ENCODE measurements at regions not wholly inside any gene's neighbourhood (a gene's known extent, or its start where the extent isn't known, plus 50 kb on each side); places are given as distances from the start of the nearest gene placed in this dataset.
"Not testable (repeated sequence)": the region's sequence is repeated elsewhere in the genome, so short reads cannot be mapped to it uniquely, and the experiment has no call there.

DNA sequence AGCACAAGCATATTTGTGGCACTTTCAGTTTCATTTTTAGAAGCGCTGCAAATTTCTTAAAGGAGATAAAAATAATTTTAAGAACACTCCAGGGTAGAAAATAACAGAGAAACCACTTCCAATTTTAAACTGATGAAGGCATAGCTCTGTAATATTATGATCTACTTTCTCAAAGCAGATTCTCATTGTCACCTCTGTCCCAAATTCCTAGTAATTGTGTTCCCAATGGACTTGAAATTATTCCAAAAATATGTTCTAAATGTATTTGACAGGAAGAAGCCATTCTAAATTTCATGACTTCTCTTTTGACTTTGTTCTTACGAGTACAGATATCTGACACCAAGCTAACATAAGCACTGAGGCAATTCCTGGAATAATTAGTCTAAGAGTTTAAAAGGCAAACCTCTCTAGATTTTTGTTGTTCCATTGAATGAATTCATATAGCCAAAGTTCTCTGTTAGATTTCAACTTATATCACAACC, 140.2 kb upstream of the CARMIL1 start:
- in situ Hi-C loops (cut with MboI; ENCODE audit: low pct_unique_long_range_greater_than_20kb, low sequenced_read_pairs), result no loop called here
- no peak for DNase-seq

DNA sequence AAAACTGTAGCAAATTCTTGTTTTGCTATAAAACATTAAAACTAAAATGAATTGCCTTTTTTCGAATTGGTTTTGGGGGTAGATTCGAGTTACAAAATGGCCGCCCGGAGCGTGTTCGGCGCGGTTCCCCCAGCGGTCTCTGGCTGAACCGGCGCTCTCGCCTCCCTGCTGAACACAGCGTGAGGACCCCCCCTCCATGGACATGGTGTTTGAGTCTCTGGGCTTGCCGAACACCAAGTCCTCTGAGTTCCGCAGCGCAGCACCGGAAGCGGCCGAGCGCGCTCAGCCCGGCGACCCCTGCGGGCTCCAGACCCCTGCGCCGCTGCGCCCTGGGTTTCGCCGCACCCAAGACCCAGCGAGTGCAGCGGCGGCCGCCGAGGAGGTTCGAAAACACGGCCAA, 139.6 kb upstream of the CARMIL1 start:
- DNase-seq; in situ Hi-C loops (cut with MboI; ENCODE audit: low pct_unique_long_range_greater_than_20kb, low sequenced_read_pairs): not testable (repeated sequence)

DNA sequence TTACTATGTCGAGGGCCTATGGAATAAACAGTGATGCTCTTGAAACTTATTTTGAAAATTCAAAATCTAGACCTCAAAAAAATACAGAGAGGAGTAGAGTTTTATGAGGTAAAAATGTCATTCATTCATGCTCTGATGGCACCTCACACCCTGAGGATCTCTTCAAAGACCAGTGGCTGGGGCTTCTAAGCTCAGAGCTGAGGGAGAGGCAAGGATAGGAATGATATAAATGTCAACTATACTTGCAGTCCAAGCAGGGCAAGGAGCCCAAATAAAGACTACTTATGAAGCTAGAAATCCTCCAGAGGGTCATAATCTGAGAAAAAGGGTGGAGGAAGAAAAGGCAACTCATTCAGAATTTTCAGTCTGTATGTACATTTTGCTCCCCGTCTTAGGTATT, 136.7 kb upstream of the CARMIL1 start:
- DNase-seq, result no peak
- in situ Hi-C loops (cut with MboI; ENCODE audit: low pct_unique_long_range_greater_than_20kb, low sequenced_read_pairs), result no loop called here

DNA sequence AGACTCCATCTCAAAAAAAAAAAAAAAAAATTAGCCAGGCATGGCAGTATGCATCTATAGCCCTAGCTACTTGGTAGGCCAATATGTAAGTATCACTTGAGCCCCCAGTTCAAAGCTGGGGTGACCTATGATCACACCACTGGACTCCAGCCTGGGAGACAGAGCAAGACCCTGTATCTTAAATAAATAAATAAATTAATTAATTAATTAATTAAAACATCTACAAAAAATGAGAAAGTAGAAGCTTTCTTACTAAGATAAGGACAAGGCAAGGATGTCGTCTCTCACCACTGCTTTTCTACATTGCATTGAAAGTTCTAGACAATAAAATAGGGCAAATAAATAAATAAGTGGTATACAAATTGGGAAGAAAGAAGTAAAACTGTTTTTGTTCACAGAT, 134.3 kb upstream of the CARMIL1 start:
- in situ Hi-C loops (cut with MboI; ENCODE audit: low pct_unique_long_range_greater_than_20kb, low sequenced_read_pairs), result no loop called here
- no peak for DNase-seq

DNA sequence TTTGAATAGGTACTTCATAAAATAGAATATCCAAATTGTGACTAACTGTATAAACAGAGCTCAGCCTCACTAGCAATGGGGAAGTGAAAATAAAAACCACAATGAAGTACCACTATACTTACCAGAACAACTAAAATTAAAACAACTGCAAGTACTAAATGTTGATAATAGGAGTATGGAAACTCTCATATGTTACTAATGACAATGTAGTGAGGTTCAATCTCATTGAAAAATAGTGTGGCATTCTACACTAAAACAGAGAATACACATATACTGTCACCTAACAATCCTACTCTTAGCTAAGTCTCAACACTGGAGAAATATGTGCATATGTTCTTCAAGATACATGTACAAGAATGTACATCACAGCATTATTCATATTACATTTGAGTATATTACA, 132.0 kb upstream of the CARMIL1 start:
- in situ Hi-C loops (cut with MboI; ENCODE audit: low pct_unique_long_range_greater_than_20kb, low sequenced_read_pairs), result no loop called here
- peak; percentile 44 for DNase-seq

DNA sequence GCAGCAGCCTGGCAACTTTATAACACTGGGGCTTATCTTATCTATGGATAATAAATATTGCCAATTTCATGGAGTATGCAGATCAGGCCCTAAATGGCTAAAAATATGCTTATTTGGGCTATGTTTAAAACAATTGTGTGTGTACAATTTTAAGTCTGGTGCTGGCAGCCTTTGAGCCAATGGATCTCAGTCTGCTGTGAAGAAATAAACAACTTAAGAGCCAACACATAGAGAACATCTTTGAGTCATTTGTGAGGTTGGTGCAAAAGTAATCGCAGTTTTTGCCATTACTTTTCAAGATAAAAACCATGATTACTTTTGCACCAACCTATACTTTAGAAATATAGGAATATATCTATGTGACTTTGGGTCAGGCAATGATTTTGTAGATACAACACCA, 129.1 kb upstream of the CARMIL1 start:
- DNase-seq, result no peak
- in situ Hi-C loops (cut with MboI; ENCODE audit: low pct_unique_long_range_greater_than_20kb, low sequenced_read_pairs), result no loop called here

DNA sequence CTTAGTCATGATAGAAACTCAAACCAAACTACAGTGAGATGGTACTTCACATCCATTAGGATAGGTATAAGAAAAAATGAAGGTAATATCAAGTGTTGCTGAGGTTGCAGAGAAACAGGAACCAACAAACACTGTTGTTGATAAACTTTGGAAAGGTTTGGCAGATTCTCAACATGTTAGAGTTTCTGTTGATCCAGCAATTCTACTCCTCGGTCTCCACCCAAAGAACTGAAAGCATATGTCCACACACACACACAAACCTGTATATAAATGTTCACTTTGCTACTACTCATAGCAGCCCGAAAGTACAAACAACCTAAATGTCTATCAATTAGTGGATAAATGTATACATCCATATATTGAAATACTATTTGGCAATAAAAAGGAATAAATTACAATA, 128.3 kb upstream of the CARMIL1 start:
- no peak for DNase-seq
- in situ Hi-C loops (cut with MboI; ENCODE audit: low pct_unique_long_range_greater_than_20kb, low sequenced_read_pairs), result no loop called here

DNA sequence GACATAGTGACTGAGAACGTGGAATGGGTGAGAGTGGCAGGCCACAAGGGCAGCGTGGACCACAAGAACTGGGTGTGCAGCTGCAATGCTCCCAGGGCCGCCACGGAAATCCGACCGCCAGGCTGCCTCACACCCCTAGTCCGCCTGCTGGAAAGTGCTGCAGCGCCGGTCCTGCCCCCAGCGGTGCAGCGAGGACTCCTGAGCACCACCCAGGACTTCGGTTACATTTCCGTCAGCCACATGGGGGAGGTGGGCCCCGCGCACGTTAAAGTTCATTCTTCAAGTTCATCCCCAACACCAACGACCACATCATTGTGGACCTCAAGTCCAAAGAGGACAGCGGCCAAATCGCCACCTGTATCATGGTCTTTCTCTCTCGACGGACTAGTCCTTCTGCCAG, 126.1 kb upstream of the CARMIL1 start:
- no peak for DNase-seq
- in situ Hi-C loops (cut with MboI; ENCODE audit: low pct_unique_long_range_greater_than_20kb, low sequenced_read_pairs), result no loop called here

DNA sequence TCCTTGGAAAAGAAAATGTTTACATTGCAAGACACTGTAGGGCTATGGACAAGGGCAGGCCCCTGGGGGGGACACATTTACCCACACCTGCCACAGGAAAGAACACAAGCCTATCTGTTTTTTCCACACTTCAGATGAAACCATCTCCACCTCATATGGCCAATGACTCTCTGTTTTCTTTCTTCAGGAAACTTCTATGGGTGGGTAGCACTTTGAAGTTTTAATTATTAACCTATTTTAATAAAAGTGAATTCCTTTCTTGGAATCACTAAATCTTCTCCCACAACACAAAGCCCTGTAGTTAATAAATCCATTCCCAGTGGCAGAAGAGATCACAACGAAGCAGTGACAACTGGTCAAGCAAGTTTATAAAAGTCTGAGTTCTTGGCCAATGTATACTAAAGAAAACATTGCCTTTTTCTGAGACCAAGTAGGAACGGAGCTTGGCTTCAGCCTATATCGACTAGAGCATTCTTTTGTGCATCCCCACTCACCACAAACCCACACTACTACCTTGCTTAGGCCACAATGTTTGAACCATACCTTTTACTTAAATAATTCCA, 125.1 kb upstream of the CARMIL1 start:
- in situ Hi-C loops (cut with MboI; ENCODE audit: low pct_unique_long_range_greater_than_20kb, low sequenced_read_pairs), result no loop called here

DNA sequence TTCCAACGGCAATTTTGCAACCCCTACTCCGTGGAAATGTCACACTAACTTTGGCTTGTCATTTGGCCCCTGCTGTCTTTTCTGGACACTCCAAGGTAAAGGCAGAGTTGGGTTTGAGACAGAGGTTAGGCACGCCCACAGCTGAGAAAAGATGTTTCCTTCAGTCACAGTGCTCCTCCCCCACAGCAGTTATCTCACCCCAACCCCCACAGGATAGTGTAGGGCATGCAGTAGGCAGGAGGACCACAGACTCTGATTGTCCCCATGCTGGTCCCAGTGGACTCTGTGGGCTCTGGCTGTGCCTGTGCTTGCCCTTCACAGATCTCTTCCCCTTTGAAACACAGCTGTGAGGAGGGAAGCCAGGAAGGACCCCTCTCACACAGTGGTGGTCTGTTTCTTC, 124.0 kb upstream of the CARMIL1 start:
- in situ Hi-C loops (cut with MboI; ENCODE audit: low pct_unique_long_range_greater_than_20kb, low sequenced_read_pairs), result no loop called here

More for the DNA sequence above, 125.1 kb upstream of the CARMIL1 start:
- DNase-seq, result no peak

DNA sequence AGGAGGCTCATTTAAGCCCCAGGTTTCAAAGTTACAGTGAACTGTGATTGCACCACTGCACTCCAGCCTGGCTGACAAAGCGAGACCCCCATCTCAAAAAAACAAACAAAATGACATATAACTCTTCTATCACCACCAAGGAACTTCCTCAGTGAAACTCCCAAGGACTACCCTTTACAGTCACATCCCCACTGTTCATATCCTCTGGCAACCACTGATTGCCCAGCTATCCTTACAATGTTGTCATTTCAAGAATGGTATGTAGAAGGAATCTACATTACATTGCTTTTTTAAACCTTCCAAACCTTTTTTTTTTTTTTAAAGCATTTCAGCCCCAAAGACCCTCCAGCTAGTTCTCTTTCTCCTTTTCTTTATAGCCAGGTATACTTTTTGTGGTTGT, 123.1 kb upstream of the CARMIL1 start:
- DNase-seq, result no peak
- in situ Hi-C loops (cut with MboI; ENCODE audit: low pct_unique_long_range_greater_than_20kb, low sequenced_read_pairs), result no loop called here

More for the DNA sequence above, 124.0 kb upstream of the CARMIL1 start:
- peak; percentile 38 for DNase-seq

DNA sequence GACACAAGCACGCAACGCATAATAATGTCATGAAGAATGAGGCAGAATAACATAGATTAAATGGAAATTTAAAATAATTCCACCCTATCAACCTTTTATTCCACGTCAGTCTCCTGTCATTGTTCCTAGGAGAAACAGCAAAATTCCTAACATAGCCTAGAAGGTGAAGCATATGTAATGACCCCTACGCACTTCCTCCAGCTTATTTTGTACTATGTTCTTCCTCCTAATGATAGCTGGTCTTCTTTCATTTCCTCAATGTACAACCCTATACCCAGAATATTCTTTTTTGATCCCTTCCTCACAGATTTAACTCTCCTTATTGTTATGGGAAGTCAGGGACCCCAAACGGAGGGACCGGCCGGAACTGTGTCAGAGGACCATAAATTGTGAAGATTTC, 122.0 kb upstream of the CARMIL1 start:
- no peak for DNase-seq
- in situ Hi-C loops (cut with MboI; ENCODE audit: low pct_unique_long_range_greater_than_20kb, low sequenced_read_pairs), result no loop called here

DNA sequence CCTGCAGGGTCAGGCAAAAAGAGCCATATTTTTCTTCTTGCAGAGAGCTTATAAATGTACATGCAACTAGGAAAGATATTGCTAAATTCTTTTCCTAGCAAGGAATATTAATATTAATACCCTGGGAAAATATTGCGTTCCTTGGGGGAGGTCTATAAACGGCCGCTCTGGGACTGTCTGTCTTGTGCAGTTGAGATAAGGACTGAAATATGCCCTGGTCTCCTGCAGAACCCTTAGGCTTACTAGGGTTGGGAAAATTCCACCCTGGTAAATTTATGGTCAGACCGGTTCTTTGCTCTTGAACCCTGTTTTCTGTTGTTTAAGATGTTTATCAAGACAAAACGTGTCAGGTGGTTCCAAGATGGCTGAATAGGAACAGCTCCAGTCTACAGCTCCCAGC, 121.3 kb upstream of the CARMIL1 start:
- in situ Hi-C loops (cut with MboI; ENCODE audit: low pct_unique_long_range_greater_than_20kb, low sequenced_read_pairs), result no loop called here

DNA sequence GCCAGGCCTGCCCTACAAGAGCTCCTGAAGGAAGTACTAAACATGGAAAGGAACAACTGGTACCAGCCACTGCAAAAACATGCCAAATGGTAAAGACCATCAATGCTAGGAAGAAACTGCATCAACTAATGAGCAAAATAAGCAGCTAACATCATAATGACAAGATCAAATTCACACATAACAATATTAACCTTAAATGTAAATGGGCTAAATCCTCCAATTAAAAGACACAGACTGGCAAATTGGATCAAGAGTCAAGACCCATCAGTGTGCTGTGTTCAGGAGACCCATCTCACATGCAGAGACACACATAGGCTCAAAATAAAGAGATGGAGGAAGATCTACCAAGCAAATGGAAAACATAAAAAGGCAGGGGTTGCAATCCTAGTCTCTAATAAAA, 119.0 kb upstream of the CARMIL1 start:
- DNase-seq; in situ Hi-C loops (cut with MboI; ENCODE audit: low pct_unique_long_range_greater_than_20kb, low sequenced_read_pairs): not testable (repeated sequence)

More for the DNA sequence above, 121.3 kb upstream of the CARMIL1 start:
- DNase-seq, result no peak

DNA sequence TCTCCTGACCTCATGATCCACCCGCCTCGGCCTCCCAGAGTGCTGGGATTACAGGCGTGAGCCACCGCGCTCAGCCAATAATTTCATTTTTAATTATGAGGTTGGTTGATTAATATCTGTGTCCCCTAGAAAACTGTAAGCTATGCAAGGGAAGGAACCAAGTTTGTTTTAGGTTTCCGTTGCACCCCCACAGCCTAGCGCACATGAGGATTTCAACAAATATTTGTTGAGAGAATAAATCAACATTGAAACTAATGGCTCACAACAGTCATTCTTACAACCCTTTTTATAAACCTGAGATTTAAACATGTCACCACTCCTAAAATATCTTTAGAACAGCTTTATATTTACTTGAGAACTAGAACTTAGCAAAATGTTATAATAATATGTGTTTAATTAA, 114.0 kb upstream of the CARMIL1 start:
- no peak for DNase-seq
- in situ Hi-C loops (cut with MboI; ENCODE audit: low pct_unique_long_range_greater_than_20kb, low sequenced_read_pairs), result no loop called here

DNA sequence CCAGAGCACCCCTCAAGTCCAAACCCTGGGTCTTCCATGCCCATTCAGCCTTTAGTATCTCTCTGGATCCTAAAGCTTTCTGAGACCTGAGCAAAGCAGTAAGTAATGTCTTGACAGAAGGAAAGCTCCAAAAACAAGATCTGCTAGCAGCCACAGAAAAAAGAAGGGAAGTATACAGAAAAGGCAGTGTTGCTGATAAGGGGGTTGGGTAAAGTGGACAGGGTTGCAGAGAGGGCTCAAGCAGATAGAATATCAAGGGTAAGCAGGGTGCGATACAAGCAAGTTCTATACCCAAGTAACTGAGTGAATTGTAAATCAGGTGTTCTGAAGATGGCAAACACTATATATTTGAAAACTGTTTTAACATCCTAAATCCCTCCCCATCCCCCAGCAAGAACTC, 113.4 kb upstream of the CARMIL1 start:
- no peak for DNase-seq
- in situ Hi-C loops (cut with MboI; ENCODE audit: low pct_unique_long_range_greater_than_20kb, low sequenced_read_pairs), result no loop called here

DNA sequence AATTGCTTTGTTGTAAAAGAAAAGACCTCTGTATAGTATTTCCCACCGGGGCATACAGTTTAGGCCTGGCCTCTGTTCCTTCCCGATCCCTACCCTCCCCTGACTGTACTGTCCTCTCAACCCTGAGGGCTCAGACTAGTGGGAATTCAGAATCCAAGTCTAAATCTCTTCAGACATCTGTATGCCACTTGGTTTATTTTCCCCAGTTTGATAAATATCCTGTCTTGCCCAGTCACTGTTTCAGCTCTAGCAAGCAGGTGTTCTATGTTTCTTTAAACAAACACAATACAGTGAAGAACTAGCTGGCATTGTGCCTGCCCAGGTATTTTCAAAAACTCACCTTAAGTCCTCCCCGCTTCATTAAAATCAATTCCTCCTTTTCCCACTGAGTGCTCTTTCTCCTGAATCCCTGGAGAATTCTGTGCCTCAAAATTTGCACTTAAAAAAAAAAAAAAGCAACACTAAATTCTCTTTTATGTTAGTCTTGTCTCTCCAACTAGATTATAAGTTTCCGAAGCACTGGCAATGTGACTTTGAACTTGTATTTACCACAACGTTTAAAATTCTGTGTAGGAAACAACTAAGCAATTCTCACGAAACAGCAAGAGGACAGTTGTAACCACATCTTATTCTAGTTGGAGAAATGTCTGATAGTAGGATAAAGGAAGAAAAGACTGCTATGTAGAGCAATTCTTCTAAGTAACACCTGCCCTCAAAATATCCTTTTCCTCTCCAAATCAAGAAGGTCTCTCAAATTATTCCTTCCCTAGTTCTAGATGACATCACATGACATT, 112.0 kb upstream of the CARMIL1 start:
- in situ Hi-C loops (cut with MboI; ENCODE audit: low pct_unique_long_range_greater_than_20kb, low sequenced_read_pairs), result no loop called here
- no peak for DNase-seq

DNA sequence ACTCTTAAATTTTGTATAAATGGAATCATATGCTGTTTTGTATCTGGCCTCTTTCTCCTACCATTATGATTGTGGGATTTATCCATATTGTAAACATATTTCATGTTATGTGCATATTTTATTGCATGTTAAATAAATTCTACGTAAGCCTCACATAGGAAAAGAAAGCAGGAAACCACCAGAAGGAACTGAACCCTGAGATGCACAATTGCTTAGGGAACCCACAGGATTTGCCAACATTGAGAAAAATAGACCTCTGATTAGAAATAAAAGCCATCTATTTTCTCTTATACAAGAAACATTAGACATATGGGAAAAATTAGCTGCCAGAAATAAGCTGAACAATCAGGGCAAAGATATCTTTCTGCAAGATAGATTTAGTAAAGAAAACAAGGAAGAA, 111.2 kb upstream of the CARMIL1 start:
- in situ Hi-C loops (cut with MboI; ENCODE audit: low pct_unique_long_range_greater_than_20kb, low sequenced_read_pairs), result no loop called here
- no peak for DNase-seq

DNA sequence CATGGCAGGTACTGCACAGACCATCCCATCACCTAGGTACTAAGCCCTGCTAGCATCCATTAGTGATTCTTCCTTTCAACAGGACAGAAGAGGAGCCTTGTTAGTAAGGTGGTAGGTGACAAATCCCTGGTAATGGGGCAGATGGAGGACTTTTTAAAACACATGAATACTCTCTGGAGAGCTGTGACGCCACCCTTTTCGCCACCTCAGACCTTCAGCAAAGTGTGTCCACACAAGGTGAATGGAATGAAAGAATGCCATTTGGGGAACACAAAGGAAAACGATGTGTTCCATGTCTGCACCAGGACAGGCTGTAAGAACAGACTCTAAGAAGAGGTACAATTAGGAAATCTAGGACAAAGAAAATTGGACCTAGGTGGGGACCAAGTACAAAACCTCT, 110.5 kb upstream of the CARMIL1 start:
- no peak for DNase-seq
- in situ Hi-C loops (cut with MboI; ENCODE audit: low pct_unique_long_range_greater_than_20kb, low sequenced_read_pairs), result no loop called here

DNA sequence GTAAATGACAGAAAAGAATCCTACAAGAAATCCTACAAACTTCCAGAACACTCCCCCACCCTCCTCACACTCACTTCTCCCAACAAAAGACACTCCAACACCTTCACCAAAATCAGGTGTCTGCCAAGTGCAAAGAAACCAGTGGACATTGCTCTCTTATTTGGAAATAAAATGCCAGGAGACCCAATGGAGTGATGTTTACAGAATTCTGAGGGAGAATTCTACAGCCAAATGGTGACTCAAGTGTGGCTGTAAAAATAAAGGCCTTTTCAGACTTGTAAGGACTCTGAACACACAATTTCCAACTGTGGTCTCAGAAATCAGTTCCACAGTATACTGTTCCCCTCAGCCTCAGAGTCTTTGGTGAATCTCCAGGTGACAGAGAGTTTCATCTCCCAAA, 109.6 kb upstream of the CARMIL1 start:
- in situ Hi-C loops (cut with MboI; ENCODE audit: low pct_unique_long_range_greater_than_20kb, low sequenced_read_pairs), result no loop called here
- DNase-seq, result no peak

DNA sequence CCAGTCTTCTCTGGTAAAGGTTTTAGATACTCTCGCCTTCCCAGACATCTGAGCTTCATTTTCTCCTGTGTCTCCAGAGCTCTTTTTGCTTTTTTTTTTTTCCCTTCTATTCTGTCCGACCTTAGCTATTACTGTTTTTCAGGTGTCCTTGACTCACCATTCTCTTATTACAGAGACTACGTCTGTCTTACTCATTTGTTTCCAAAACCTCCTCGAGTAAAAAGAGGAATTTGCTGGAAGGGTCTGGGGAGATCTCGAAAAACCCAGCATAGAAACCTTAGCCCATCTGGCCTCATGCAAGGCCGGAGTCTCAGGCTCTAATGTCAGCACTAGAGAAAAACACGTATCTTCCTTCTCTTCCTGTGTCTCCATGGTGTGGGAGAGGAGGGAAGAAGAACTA, 109.2 kb upstream of the CARMIL1 start:
- in situ Hi-C loops (cut with MboI; ENCODE audit: low pct_unique_long_range_greater_than_20kb, low sequenced_read_pairs), result no loop called here

More for the DNA sequence above, 109.2 kb upstream of the CARMIL1 start:
- no peak for DNase-seq
